ENCODE measurements at regions not wholly inside any gene's neighbourhood (a gene's known extent, or its start where the extent isn't known, plus 50 kb on each side); places are given as distances from the start of the nearest gene placed in this dataset.

GRCh38 chr4:29375716-29376115 lies 1344.5 kb upstream of the PCDH7 start:
- no peak for TF ChIP-seq CTCF (IDR thresholded peaks at IDR 0.05)
- TF ChIP-seq ZFX (IDR thresholded peaks at IDR 0.05; ENCODE audit: borderline replicate concordance), result no peak
